ENCODE measurements at regions not wholly inside any gene's neighbourhood (a gene's known extent, or its start where the extent isn't known, plus 50 kb on each side); places are given as distances from the start of the nearest gene placed in this dataset.

DNA sequence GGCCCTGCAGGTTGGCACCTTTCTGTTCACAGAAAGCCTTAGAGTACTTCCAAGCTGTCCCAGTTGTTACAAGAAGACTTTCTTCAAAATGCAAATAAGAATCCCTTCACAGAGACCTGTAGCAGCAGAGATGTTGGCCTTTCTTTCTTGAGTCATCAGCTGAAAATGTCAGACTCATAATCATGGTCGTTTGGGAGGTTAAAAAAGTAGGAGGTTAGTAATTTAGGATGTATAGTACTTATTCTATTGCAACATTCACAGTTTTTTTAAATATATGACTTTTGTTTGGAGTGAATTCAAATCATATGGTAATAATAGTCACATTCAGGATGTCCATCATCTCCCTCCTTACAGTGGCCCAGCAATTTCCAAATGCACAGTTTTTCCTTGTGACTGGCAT, 223.9 kb upstream of the GLI3 start:
- no peak for FAIRE-seq
- DNase-seq (ENCODE audit: low spot score in 2 of 2): no peak

DNA sequence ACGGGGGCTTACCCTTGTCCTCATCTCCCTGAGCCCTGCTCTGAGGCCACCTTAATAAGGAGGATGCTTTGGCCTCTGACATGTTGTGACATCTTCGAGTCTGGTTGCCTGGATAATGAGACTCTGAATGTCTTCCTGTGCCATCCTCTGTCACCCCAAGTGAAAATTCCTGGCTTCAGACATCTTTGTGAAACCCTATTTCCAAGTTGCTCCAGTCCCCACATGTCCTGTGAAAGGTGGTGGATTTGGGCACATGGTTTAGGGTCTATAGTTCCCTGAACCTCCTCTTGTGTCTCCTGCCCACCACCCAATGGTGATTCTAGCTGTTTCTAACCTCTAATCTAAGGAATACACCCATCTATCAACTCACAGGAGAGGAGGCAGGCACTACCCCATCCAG, 223.1 kb upstream of the GLI3 start:
- FAIRE-seq (no peak), DNase-seq (ENCODE audit: low spot score in 2 of 2) (no peak)

DNA sequence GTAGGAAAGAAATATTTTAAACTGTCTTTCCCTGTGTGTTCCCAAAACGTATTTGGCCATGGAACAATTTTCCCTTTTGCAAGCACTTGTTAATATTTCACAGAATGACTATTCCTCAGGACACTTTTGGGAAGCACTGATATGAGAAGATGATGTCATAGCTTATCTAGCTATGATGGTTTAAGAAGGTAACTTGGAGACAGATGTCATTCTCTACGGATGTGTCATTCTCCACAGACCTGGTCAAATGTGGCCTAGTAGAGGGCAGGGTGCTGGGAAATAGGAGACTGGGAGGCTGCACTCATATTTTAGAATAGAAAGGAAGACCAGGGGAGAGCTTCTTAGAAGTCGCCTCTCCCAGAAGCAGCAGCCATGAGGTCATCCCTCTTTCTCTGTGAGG, 220.7 kb upstream of the GLI3 start:
- no peak for DNase-seq (ENCODE audit: low spot score in 2 of 2)

DNA sequence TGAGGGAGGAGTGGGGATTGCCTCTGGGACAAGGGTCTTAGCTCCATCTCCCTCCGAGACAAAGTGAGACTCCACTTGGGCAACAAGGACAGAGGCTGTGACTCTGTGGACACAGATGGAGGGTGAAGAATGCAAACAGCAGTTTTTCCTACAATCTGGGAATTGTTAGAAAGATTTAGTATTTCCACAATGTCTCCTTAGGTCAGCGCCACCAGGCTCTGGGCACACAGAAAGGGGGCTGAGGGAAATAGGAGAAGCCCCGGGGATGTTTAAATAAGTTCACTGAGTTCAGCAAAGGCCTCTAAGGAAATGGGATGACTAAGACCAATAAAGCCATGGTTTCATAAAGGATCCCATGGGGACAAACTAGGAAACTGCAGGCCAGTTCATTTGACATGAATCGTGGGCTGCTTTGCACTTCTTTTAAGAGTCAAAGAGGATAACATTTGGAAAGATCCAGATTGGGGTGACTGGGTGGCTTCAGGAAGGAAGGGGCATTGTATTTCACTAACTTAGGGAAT, 219.8 kb upstream of the GLI3 start:
- FAIRE-seq: no peak
- DNase-seq (ENCODE audit: low spot score in 2 of 2): no peak

More for the DNA sequence above, 220.7 kb upstream of the GLI3 start:
- no peak for FAIRE-seq

DNA sequence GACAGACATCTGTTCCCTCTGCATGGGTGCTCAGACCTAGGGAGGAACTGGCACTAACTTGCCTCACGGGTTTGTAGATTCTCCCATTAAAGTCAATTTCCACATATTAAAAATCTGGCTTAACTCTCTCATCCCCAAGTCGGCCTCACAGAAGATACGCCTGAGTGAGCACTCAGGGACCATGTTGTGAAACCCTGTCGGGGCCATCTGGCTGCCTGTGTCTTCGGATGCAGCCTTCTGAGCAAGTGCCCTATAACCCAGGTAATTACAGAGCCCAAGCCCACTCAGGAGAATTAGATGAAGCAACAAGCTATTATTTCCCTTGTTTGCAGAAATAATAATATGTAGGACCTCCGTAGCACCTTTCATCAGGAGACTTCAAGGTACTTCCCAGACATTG, 219.3 kb upstream of the GLI3 start:
- FAIRE-seq: no peak

GRCh38 chr7:42453931-42454361, 216.9 kb upstream of the GLI3 start:
- DNase-seq (ENCODE audit: low spot score in 2 of 2) (no peak), FAIRE-seq (no peak)

More for the DNA sequence above, 219.3 kb upstream of the GLI3 start:
- DNase-seq (ENCODE audit: low spot score in 2 of 2): no peak

DNA sequence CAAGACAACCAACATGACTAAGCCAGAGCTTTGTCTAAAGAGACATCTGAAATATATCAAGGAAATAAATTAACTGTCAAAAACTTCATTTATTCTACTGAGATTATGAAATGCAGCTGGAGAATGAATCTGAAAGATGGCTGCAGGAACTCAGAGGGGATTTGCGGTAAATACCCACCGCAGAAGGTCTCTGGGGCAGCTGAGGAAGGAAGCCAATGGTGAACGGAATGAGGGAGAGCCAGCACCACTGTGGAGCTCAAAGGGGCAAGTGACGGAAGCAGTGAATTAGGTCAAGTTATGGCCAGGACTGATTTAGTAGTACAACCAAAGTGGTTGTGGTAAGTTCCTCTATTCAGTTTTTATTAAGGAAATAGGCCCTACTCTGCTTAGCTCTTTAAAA, 215.3 kb upstream of the GLI3 start:
- no peak for FAIRE-seq
- no peak for DNase-seq (ENCODE audit: low spot score in 2 of 2)

DNA sequence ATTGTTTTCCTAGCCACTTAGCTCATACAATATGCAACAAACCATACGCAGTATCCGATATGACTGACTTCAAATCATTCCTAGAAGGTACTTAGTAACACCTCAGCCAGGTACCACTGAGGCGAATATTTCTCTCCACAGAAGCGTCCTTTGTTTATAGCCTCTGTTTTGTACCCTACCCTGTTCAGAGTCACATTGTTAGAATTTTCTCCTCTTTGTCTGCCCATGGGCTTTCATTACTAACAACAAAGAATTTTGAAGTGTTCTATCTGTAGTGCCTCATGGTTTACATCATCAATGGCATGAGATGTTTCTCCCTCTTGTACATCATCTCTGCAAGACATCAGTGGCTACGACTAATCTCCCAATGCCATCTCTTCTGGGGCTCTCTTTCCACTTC, 212.4 kb upstream of the GLI3 start:
- FAIRE-seq: no peak

DNA sequence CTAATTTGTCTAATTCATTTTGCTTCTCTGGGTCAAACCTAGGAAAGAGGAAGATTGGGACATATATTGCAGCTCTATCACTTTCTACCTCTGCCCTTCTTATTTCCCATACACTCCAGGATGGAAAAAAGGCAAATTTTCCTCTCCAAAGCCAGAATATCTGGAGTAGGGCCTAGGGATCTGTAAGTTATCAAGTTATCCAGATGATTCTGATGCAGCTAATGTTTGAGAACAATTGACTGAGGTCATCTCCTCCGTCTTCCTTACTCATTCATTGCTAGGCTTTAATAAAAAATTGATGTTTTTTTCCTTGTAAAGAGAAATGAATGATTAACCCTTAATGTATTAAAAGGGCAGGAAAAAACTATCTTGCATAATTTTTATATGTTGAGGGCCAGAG, 211.9 kb upstream of the GLI3 start:
- DNase-seq (ENCODE audit: low spot score in 2 of 2) (no peak), FAIRE-seq (no peak)

More for the DNA sequence above, 212.4 kb upstream of the GLI3 start:
- DNase-seq (ENCODE audit: low spot score in 2 of 2): no peak

GRCh38 chr7:42445691-42446090, 208.7 kb upstream of the GLI3 start:
- FAIRE-seq (no peak), DNase-seq (ENCODE audit: low spot score in 2 of 2) (no peak)

DNA sequence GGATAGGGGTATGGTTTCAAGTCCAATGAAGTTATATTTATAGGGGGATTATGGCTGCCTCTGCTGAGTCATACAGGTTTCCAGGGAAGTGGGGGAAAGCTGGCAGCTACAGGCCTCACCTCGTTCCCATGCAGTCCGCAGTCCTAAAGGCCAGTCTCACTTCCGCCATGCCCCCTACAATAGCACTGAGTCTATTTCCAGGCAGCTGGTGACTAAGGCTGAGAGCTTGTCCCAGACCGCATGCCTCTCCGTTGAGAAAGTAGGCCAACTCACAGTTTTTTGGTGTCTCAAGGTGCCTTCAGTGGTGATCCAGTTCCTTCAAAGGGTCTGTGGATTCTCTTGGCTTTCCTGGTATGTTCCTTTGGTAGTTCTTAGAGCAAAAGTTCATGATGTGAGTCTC, 203.9 kb upstream of the GLI3 start:
- DNase-seq (ENCODE audit: low spot score in 2 of 2) (no peak), FAIRE-seq (no peak)

- FAIRE-seq: no peak
- DNase-seq (ENCODE audit: low spot score in 2 of 2): no peak
These were observed 195.6 kb upstream of the GLI3 start for GRCh38 chr7:42432644-42433043.

GRCh38 chr7:42431873-42432272, 194.9 kb upstream of the GLI3 start:
- FAIRE-seq (no peak), DNase-seq (ENCODE audit: low spot score in 2 of 2) (no peak)

- no peak for DNase-seq (ENCODE audit: low spot score in 2 of 2)
- FAIRE-seq: no peak
These were observed 192.3 kb upstream of the GLI3 start for GRCh38 chr7:42429339-42429738.

DNA sequence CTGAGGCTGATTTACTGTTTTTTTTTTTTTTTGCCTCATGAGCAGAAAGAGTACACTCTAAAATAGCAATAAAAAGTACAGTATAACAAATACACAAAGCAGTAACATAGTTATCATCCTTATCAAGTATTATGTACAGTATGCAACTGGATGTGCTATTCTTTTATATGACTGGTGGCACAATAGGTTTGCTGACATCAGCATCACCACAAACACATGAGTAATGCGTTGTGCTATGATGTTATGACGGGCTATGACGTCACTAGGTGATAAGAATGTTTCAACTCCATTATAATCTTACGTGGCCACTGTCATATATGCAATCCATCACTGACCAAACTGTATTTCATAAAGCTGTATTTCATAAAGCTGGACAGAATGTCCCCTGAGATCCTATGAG, 189.2 kb upstream of the GLI3 start:
- no peak for DNase-seq (ENCODE audit: low spot score in 2 of 2)
- FAIRE-seq: no peak

GRCh38 chr7:42414941-42415505, 178.0 kb upstream of the GLI3 start:
- DNase-seq (ENCODE audit: low spot score in 2 of 2): no peak
- FAIRE-seq: no peak

- DNase-seq (ENCODE audit: low spot score in 2 of 2) (no peak), FAIRE-seq (no peak)
These were observed 177.0 kb upstream of the GLI3 start for GRCh38 chr7:42414028-42414427.

- no peak for FAIRE-seq
These were observed 172.3 kb upstream of the GLI3 start for GRCh38 chr7:42409296-42409695.

GRCh38 chr7:42407833-42408232, 170.8 kb upstream of the GLI3 start:
- DNase-seq (ENCODE audit: low spot score in 2 of 2) (no peak), FAIRE-seq (no peak)

More at GRCh38 chr7:42409296-42409695, 172.3 kb upstream of the GLI3 start:
- no peak for DNase-seq (ENCODE audit: low spot score in 2 of 2)

DNA sequence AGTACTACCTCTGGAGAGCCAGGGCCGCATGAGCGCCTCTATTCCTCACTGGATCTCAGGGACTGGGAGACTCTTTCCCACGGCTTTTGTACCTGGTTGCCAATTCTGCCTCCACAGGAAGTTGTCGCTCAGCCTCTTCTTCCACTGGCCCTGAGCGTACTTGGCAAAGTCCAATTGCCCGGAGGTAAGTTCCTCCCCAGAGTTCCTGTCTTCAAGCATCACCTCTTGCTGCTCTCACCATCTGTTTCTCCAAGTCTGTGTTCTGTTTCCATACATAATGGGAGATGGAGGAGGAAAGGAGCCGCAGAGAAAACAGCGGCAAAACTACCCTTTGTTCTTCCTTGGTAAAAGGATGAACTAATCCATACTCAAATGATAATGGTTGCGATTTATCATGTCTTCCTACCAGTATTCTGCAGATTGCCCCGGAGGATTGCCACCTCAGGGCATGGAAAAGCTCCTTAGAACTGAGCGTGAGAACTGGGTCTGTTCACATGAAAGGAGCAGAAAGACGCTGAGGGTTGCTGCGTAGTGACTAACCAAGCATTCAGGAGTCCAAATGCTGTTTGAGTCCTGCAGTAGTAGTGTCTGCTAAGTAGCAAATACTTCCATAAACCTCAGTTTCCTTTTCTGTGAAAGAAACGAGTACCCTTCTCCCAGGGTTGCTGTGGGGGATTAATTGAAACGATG, 170.2 kb upstream of the GLI3 start:
- DNase-seq (ENCODE audit: low spot score in 2 of 2) (no peak), FAIRE-seq (no peak)

GRCh38 chr7:42406358-42406757, 169.3 kb upstream of the GLI3 start:
- DNase-seq (ENCODE audit: low spot score in 2 of 2) (no peak), FAIRE-seq (no peak)

- FAIRE-seq (no peak), DNase-seq (ENCODE audit: low spot score in 2 of 2) (no peak)
These were observed 168.8 kb upstream of the GLI3 start for GRCh38 chr7:42405782-42406181.

Measured in frontal cortex (tissue), 3 donors.